Activated T-helper 2 cell treated with anti-CD3 and anti-CD28 coated beads, Interferon-gamma antibody, Interleukin-2, Interleukin-4, amounts not matched to agents 10 μg/mL and 5 μg/mL and 100 μg/mL, durations not matched to agents 14 hours and 24 hours and 36 hours (primary cell): ENCODE measurements at regions not wholly inside any gene's neighbourhood (a gene's known extent, or its start where the extent isn't known, plus 50 kb on each side); places are given as distances from the start of the nearest gene placed in this dataset.
"Not testable (repeated sequence)": the region's sequence is repeated elsewhere in the genome, so short reads cannot be mapped to it uniquely, and the experiment has no call there.

Experiments
- DNase-seq: peaks from one replicate; pipeline ENCODE4 v3.0.0; 2021; ENCODE audit warnings: low spot score
- H3K27ac Mint-ChIP-seq: one replicate; pipeline ENCODE4 v1.8.0; 2021; ENCODE audit warnings: mixed read lengths
- H3K27me3 Mint-ChIP-seq: one replicate; pipeline ENCODE4 v1.8.0; 2021; ENCODE audit warnings: low read depth, mixed read lengths
- H3K36me3 Mint-ChIP-seq: one replicate; pipeline ENCODE4 v1.8.0; 2021; ENCODE audit warnings: low read depth, mixed read lengths
- H3K4me1 Mint-ChIP-seq: one replicate; pipeline ENCODE4 v1.8.0; 2021; ENCODE audit warnings: low read depth, mixed read lengths
- H3K4me3 Mint-ChIP-seq: one replicate; pipeline ENCODE4 v1.8.0; 2021; ENCODE audit warnings: low read depth, mild to moderate bottlenecking, moderate library complexity, mixed read lengths
- H3K9me3 Mint-ChIP-seq: one replicate; pipeline ENCODE4 v1.8.0; 2021; ENCODE audit warnings: mixed read lengths
- intact Hi-C: fragments of 100-400 bp; cut with micrococcal nuclease; formaldehyde crosslinking; loops from one replicate; pipeline ENCODE4 v1.15.1; 2023

DNA sequence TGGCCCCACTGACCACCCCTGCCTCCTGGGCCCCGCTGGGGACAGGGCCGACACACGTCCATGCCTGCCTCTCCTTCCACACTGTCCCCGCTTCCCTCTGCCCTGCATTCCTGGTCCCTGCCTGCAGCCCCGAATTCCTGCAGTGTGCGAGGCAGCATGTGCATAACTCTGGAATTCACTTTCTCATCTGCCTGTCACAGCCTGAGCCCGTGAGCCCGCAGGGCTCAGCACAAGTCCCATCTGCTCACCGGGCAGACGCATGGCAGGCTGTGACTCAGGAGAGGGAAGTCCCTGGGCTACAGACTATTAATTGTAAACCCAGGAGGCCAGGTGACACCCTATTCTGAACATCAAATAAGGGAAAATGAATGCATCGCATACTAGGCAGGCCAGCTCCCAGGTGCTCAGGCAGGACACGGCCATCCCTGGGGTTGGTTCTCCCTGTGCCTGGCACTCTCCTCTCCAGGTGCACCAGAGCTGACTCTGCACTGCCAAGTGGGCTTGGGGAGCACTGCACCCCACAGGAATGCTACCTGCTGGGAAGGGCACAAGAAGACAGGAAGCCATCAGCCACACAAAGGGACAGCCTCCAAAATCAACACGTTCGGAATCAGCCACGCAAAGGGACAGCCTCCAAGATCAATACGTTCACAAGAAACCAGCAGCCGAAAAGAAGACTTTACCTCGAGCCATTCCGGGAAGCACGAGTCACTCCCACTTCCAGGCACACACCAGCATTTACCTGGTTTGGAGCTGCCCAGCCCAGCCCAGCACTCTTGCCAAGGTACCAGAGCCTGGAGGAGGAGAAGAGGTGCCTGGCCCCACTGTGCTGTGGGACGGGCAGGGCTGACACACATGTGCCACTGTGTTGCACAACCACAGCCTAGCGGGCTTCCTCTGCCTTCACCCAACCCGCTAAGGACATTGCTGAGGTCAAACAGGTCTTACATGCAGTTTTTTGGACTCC, 65.9 kb downstream of the DLL1 start:
- Mint-ChIP-seq H3K4me3 (no peak overlapping the region), H3K9me3 (no peaks in the 10 kb centered on the region), H3K4me1 (no peaks in the 10 kb centered on the region), H3K27ac (no peak overlapping the region), H3K27me3 (peaks cover 2% of the 10 kb centered on the region), H3K36me3 (no peaks in the 10 kb centered on the region)
- intact Hi-C loops = no loop called here
- no peak for DNase-seq

DNA sequence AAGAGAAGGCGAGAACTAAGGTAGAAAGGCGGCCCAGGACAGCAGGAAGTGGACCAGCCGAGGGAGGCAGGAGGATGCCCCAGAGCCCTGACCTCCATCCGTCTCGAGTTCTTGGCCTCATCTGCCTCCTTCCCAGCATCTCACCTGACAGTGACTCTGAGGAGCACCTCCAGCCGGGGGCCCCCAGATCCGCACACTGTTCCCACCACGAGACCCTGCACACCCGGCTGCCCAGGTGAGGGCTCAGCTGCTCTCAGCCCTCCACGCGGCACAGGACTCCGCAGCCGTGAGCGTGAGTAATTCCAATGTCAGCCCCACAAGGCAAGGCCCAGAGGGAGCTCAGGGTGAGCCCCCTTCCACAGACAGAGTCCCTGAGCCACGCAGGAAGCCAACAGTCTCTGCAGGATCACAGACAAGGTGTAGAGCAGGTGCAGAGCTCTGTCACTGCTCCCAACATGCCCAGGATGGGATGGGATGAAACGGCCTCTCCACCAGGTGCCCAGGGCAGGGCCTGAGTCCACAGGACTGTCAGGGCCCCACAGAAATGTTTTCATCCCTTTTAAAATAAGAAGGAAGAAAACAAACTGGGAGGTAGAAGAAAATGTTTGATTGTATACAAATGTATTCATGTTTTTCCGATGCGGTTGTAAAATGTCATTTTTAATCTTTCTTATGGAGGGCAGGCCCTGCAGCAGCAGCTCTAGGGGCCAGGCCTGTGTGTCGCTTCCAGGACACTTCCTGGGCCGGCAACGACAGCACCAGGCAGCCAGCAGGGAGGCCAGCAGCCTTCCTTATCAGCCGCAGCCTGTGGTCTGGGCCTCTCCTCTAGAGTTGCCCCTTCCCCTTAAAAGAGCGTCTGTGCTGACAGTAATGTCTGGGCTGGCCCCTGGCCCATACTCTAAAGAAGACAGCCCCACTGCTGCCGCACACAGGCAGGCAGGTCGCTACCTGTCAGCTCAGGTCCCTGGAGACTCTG, 66.9 kb downstream of the DLL1 start:
- no peak overlapping the region for H3K27ac Mint-ChIP-seq
- intact Hi-C loops = no loop called here
- no peaks in the 10 kb centered on the region for H3K9me3 Mint-ChIP-seq
- peaks cover 2% of the 10 kb centered on the region for H3K27me3 Mint-ChIP-seq
- H3K36me3 Mint-ChIP-seq = no peaks in the 10 kb centered on the region
- H3K4me3 Mint-ChIP-seq = no peak overlapping the region
- no peak for DNase-seq
- no peaks in the 10 kb centered on the region for H3K4me1 Mint-ChIP-seq

DNA sequence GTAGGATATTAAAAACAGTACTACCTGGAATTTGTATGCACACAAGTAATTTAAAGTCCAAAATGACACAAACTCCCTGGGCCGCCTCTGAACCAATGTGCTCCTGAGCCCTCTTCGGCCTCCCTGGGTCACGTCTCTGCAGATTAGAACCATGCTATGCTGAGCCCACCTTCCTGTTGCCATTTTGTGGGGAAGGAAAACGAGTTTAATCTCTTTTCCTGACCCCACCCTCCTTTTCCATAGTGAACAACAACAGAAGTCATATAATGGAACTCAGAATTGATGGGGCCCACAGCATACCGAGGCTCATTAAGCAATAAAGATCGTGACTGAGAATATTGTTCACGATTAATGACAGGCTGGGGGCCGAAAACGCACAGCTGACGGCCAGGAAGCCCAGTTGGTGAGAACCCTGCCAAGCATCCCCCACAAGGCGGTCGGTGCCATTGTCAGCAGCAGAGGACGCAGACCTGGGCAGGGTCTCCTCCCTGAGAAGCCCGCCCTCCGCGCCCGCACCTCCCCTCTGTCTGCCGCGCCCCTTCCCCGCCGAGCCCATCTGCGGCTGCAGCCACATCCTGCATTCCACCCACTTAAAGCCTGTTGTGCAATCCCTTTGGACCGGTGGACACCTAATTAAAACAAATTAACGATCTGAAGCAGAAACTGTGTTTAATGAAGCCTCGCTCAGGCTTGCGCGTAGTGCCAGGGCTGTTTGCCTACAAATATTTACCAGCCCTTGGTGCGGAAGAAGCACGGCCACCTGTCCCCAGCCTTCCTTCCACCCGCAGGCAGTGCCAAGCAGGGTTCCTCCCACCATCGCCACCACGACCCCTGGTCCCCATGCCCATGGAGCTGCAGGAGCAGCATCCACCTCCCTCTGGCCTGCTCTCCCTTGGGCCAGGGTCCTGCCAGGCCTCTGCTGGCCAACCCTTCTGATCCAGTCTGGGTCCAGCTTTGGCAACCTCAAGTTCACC, 68.1 kb downstream of the DLL1 start:
- DNase-seq = no peak
- intact Hi-C loops = no loop called here
- no peak overlapping the region for H3K27ac Mint-ChIP-seq
- H3K27me3 Mint-ChIP-seq = peaks cover 2% of the 10 kb centered on the region
- no peaks in the 10 kb centered on the region for H3K36me3 Mint-ChIP-seq
- H3K9me3 Mint-ChIP-seq = no peaks in the 10 kb centered on the region
- no peaks in the 10 kb centered on the region for H3K4me1 Mint-ChIP-seq
- no peak overlapping the region for H3K4me3 Mint-ChIP-seq

DNA sequence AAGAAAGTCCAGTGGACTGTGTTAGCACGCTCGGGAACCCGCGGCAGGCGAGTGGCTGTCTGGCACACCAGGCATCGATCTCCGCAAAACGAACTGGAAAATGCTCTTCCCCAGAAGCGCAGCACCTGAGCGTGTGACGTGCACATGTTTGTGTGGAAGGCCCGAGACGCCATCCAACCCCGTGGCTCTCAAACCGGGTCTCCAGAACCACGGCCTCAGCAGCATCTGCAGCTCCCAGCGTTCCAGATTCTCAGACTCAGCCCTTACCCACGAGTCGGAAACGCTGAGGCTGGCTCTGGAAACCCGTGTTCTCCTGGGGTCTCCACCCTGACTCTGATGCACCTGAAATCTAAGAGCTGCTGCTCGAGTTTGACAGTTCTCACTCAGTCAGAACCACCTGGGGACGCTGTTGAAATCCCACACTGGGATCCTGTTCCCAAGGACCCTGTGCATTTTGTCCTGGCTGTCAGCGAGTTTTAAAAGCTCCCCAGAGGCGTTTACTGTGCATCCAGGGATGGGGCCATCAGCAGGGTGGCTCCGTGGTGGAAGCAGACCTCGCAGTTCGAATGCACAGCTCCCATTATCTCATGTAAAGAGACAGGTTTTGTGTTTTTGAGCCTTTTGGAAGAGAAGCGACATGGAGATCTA, 69.0 kb downstream of the DLL1 start:
- intact Hi-C loops = no loop called here
- Mint-ChIP-seq H3K36me3 (no peaks in the 10 kb centered on the region), H3K9me3 (no peaks in the 10 kb centered on the region), H3K27me3 (peaks cover 2% of the 10 kb centered on the region), H3K4me3 (no peak overlapping the region), H3K27ac (no peak overlapping the region), H3K4me1 (no peaks in the 10 kb centered on the region)
- DNase-seq = peak; percentile 5

DNA sequence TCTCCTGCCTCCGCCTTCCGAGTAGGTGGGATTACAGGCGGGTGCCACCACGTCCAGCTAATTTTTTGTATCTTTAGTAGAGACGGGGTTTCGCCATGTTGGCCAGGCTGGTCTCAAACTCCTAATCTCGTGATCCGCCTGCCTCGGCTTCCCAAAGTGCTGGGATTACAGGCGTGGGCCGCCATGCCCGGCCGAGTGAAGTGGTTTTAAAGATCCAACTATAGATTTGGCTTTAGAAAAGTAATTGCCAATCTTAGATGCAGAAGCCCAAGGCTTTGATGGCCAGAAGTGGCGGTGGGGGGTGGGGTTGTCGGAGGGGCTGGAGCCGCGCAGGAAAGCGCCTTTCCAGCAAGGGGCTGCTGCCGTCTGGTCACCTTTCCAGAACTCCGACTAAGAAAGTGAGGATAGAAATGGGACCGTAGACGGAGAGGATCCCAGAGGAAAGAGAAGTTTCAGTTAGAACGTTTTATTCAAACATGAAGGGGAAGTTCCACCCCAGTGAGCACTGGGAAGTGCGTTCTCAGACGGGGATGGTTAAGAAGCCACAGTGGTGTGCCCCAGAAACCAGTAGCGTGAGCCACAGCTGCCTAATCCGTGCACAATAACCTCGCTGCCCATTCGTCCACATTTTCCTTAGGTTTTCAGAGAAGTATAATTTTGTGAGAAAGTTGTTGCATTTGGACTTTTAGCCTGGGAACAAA, 69.7 kb downstream of the DLL1 start:
- Mint-ChIP-seq H3K27me3 (peaks cover 2% of the 10 kb centered on the region), H3K4me1 (no peaks in the 10 kb centered on the region), H3K4me3 (no peak overlapping the region), H3K27ac (no peak overlapping the region), H3K9me3 (no peaks in the 10 kb centered on the region), H3K36me3 (no peaks in the 10 kb centered on the region)
- peak; percentile 6 for DNase-seq
- intact Hi-C loops = no loop called here

DNA sequence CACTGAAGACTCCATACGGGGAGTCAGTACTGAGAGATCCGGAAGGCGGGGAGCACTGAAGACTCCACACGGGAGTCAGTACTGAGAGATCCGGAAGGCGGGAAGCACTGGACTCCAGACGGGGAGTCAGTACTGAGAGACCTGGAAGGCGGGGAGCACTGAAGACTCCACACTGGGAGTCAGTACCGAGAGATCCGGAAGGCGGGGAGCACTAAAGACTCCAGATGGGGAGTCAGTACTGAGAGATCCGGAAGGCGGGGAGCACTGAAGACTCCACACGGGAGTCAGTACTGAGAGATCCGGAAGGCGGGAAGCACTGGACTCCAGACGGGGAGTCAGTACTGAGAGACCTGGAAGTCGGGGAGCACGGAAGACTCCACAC, 77.2 kb downstream of the DLL1 start:
- peak; percentile 6 for DNase-seq
- H3K4me1 Mint-ChIP-seq, intact Hi-C loops, H3K4me3 Mint-ChIP-seq, H3K27me3 Mint-ChIP-seq, H3K36me3 Mint-ChIP-seq, H3K27ac Mint-ChIP-seq: not testable (repeated sequence)
- H3K9me3 Mint-ChIP-seq = peaks cover 11% of the 10 kb centered on the region

DNA sequence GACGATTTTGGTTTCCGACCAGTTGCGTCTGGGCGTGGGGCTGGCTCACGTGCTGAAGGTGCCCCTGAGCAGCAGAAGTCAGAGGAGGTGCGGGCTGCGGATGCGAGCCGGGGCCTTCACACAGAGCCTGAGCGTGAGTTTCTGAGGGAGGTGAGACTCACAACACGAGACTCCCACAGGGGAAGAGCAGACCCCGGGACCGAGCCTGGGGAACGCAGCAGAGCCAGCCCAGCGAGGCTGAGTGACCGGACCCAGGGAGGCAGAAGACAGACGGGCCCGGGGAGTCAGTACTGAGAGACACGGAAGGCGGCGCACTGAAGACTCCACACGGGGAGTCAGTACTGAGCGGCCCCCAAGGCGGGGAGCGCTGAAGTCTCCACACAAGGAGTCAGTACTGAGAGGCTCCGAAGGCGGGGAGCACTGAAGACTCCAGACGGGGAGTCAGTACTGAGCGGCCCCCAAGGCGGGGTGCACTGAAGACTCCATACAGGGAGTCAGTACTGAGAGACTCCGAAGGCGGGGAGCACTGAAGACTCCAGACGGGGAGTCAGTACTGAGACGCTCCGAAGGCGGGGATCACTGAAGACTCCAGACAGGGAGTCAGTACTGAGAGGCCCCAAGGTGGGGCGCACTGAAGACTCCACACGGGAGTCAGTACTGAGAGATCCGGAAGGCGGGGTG, 77.8 kb downstream of the DLL1 start:
- intact Hi-C loops = no loop called here
- no peak overlapping the region for H3K27ac Mint-ChIP-seq
- no peaks in the 10 kb centered on the region for H3K4me1 Mint-ChIP-seq
- H3K4me3 Mint-ChIP-seq = no peak overlapping the region
- H3K36me3 Mint-ChIP-seq = no peaks in the 10 kb centered on the region
- H3K9me3 Mint-ChIP-seq = peaks cover 11% of the 10 kb centered on the region
- DNase-seq = no peak
- no peaks in the 10 kb centered on the region for H3K27me3 Mint-ChIP-seq

DNA sequence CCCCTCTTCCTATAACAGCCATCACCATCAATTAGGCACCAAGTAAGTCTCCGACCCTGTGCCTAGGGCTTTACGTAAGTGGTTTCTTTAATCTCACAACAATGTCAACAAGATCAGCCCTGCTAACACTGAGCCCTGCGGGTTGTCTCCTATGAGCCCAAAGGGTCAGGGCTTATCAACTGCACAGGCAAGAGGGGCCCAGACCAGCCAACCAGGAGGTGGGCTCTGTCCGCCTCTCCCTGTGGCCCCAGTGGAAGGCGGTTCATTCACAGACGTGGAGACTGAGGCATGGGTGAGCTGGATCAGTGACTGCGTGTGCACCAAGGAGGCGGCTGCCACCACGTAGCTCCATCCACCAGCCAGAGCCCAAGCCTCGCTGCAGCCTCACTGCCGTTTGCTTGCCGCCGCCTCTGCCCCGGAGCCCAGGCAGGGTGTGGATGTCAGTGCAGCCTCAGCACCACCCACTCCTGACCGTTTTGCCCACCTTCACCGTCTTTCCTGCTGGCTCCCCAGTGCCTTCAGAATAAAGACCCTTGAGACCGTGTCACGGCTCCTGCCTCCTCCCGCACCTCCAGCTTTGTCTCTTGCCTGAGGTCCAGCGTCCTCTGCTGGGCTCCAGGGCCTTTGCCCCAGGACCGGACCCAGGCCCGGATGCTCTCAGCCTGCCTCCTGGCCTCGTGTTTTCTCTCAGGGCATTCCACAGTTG, 78.7 kb downstream of the DLL1 start:
- H3K36me3 Mint-ChIP-seq = no peaks in the 10 kb centered on the region
- intact Hi-C loops = no loop called here
- peak; percentile 3 for DNase-seq
- no peaks in the 10 kb centered on the region for H3K4me1 Mint-ChIP-seq
- H3K27ac Mint-ChIP-seq = no peak overlapping the region
- no peaks in the 10 kb centered on the region for H3K27me3 Mint-ChIP-seq
- no peak overlapping the region for H3K4me3 Mint-ChIP-seq
- H3K9me3 Mint-ChIP-seq = peaks cover 11% of the 10 kb centered on the region

DNA sequence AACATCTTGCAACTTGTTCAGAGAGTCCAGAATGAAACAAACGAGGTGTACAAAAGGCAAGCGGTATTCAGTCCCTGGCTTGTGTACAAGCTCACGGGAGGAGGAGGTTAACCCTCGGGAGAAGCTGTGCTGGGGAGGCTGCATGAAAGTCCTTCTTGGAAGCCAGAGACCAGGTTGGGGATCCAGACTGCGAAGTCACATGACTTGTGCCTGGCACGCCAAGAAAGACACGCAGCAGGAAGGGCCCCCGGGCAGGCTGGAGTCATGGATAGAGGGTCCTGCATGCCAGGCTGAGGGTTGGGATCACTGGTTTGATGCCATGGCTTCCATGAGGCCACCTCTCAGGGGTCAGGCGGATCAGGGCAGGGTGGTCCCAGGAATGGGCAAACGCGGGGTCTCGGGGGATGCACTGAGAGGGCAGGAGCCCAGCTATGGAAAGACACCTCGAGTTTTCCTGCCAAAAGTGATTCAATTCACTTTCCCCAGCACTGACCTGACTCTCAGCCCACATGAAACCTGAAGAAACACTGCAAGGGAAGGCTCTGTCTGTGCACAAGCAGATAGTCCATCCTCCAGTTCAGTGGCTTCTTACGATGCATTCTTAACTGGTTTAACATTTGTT, 79.4 kb downstream of the DLL1 start:
- Mint-ChIP-seq H3K4me3 (no peak overlapping the region), H3K36me3 (no peaks in the 10 kb centered on the region), H3K9me3 (peaks cover 11% of the 10 kb centered on the region), H3K27me3 (no peaks in the 10 kb centered on the region), H3K4me1 (no peaks in the 10 kb centered on the region), H3K27ac (no peak overlapping the region)
- intact Hi-C loops = no loop called here
- DNase-seq = peak; percentile 6

DNA sequence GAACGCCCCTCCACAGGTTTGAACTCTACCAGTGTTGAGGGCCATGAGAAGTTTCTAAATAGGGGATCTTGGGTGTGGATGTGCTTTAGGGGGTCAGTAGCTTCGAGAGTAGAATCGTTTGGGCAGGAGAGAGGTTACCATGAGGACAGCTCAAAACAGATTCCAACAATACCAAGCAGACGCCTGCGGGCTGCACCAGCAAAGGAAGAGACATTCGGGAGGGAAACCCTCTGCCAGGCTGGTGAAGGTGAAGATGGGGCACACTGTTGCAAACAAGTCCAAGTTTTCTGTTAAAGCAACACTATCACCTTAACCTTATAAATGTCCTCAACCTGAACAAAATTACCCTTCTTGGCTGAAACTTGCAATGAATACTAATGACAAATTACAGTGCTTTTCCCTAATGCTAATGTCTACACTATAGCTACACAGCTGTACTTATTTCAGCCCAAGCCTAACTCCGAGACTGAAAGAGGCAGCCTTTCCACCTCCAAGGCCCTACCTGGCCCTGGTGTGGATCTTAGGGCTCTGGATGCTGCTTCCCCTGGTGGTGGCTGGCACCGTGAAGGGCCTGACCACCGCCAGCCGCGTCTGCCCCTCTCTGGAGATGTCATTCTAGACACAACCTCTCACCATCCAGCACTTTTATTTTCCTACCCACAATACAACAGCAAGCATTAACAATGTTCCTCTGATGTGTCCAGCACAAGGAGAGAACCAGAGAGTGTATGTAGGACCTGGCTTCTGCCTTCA, 80.1 kb downstream of the DLL1 start:
- intact Hi-C loops = no loop called here
- Mint-ChIP-seq H3K4me3 (no peak overlapping the region), H3K27ac (no peak overlapping the region), H3K9me3 (peaks cover 16% of the 10 kb centered on the region), H3K36me3 (no peaks in the 10 kb centered on the region), H3K4me1 (no peaks in the 10 kb centered on the region), H3K27me3 (no peaks in the 10 kb centered on the region)
- peak; percentile 1 for DNase-seq
